Hypothalamus (tissue), 51 donors: ENCODE measurements at regions not wholly inside any gene's neighbourhood (a gene's known extent, or its start where the extent isn't known, plus 50 kb on each side); places are given as distances from the start of the nearest gene placed in this dataset.

Experiments
- DNase-seq, 51 donors: peaks; one replicate each; lab custom pipeline; 2025; lab: John Stamatoyannopoulos, UW

DNA sequence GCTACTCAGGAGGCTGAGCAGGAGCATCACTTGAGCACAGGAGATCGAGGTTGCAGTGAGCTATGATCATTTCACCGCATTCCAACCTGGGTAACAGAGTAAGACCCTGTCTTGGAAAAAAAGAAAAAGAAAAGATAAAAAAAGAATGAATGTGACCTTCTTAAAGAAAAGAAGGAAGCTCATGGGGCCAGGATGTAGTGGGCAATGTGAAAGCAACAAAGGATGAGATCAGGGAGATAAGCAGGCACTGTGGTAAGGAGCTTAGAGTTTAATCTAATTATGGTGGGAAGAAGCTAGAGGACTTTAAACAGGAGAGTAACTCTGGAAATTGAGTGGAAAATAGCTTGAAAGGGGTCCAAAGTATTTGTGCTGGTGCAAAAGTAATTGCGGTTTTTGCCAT is 231.6 kb upstream of the UBE2E2 start:
- DNase-seq, result no peak

DNA sequence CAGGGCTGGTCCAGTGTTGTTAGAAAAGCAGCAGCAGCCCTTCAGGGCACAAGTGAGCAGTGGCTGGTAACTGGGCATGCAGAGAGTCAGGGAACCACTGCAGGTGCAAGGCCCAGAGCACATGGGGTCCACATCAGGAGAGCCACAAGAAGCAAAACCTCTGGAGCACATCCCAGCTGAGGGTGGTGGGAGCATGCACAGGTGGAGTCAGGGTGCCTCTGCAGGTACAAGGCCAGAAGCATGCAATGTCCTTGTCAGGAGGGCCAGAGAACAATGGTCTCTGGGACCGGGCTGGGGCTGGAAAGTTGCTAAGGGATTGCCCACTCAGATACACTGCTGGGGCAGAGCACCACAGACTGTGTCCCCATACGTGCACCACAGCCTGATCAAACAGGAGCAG is 226.1 kb upstream of the UBE2E2 start:
- DNase-seq, result no peak

DNA sequence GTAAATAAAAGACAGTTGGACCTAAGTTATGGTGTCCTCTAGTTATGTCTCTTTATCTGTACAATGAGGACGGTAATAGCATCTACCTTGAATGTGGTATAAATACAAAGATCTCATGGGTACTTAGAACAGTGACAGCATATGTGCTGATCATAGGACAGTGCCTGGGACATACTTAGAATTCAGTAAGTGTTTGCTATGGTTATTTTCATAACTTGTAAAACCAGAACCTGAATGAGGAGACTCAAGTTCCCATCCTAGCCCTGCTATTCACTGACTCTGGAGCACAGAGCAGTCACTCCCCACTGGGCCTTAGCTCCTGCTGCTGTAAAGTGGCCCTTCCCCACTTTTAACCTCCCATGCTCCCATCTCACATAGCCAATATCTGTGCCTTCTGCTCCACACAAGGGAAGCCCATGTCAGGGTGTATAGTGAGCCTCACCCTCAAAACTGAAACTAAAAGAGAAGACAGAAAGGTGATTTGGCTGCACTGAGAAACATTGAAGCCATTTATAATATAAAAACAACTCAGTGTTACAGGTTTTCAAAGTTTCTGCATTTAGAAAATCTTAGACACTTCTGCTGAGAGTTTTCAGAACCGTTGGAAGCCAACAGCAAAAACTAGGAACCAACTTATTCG is 225.4 kb upstream of the UBE2E2 start:
- DNase-seq, result no peak

DNA sequence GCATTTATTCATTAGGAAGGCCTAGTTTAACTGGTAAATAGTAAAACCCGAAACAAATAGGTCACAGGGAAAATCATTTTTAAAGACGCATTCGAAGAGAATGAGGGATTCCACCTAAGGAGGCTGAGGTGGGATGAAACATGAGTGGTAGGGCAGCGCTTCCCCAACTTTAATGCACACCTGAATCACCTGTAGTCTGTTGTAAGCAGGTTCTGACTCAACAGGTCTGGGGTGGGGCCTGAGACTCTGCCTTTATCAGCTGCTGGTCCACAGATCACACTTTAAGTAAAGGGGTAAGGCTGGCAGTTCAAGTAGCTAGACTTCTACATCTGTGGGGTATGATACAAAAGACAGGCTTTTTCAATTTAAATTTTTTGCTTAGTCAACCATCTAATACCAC is 223.5 kb upstream of the UBE2E2 start:
- DNase-seq, result no peak

DNA sequence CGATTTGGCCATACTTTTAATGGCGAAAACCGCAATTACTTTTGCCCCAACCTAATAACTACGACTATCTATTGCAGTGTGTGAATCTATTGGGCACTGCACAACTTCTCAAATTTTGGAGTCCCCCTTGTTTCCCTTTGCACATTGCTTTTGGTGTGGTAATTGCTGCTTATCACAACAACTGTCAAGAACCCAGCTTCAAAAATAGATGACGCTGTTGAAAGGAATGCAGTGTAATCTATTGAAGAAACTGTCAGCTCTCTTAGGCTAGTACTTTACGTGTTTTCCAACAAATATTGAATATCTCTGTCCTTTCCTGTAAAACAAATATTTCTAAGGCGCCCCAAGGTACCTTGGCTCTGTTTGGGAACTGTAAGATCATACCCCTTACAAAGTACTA is 222.8 kb upstream of the UBE2E2 start:
- DNase-seq, result no peak

DNA sequence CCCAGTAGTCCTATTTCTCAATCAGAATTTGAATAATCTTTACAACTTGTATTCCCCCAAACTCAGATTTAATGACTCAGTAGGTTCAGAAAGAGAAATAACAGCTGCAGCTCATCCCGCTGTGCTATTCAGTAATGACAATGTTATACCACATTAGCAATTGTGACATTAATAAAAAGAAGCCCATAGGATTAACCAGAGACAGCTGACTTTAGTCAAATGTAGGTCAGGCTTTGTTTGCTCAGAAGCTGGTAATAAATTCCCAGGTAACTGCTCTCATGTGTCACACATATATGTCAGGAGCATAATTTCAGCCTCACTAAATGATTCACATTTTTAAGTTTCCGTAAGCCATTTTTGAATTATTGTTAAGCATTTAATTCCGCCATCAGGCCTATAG is 222.0 kb upstream of the UBE2E2 start:
- DNase-seq, result no peak

DNA sequence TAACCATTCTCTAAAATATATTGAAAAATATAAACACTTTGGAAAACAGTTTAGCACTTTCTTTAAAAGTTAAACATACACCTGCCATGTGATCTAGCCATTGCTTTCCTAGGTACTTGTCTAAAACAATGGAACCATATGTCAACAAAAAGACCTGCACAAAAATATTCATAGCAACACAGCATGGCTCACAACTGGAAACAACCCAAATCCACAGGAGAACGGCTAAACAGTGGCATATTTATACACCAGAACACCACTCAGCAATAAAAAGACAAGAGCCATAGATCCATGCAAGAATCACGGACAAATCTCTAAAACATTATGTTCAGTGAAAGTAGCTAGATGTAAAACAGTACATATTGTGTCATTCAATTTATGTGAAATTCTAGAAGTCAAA is 221.3 kb upstream of the UBE2E2 start:
- DNase-seq, result no peak

DNA sequence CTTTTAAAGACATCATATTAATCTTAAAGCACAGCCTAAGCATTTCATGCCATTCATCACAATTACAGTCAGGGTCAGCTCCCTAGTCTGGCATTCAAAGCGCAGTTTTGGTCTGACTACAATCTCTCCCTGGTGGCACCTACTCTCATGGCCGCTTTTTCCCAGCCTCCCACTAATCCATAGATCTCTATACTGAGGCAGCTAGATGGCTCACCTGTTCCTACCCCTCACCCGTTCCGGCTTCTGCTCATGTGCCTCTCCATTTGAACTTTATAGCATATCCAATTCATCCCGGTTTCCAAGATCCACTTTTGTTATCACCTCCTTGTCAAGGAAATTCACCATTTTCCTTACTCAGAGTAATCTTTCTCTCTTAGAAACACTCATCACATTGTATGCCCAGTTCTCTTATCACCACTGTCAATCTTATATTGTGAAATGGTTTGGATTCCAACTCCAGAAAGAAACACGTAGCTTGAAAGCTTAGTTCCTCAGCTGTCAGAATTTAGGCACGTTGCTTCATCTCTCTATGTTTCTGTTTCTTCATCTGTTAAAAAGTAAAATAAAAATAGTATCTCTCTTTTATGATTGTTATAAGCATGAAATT is 220.0 kb upstream of the UBE2E2 start:
- DNase-seq, result no peak

DNA sequence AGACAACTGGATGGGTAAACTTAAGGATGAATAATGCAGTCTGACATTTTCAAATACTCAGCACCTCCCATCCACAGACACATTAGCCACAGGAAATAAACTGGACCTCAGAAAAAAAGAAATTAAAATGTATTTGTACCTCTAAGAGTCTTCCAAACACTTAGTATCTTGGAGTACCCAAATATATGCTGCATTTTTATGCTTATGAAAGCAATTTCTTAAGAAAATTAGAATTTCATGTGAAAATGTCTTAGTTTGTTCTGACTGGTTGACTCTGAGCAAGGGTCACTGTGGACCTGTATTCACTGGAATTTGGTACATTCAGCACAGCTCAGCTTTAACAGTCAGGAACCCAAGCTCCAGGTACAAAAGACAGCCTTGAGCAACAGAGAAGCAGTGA is 216.2 kb upstream of the UBE2E2 start:
- no peak for DNase-seq

DNA sequence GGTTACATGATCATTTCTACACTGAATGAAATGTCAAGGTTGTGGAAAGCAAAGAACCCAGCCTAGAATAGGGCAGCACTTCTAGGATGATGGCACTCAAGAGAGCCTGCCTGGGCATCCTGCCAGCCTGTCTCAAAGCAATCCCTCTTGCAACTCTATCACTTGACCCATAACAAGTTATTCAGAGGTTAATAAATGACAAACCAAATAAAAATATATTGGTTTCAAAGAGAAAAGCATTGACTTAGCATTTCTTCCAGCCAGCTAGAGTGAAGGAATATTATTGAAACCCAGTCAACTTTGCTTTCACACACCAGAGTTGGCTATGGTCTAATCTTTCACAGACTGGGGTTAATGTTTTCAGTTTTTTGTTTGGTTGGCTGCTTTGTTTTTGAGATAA is 214.6 kb upstream of the UBE2E2 start:
- no peak for DNase-seq

DNA sequence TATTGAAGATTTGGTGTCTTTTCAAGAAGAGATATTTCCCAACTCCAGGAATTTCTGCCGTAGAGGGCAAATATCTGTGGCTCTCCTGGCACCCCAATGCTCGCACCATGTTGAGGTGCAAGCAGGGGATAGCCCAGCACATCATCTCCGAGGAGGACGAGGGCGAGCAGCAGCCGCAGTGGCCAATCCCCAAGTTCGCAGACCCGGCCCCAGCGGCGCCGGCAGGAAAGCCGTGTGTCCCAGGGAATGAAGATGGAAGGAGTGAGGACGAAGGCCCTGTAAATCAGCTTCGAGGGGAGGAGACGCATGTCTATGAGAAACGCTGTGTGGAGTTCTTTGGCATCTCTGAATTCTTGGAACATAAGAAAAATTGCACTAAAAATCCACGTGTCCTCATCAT is 213.4 kb upstream of the UBE2E2 start:
- no peak for DNase-seq

DNA sequence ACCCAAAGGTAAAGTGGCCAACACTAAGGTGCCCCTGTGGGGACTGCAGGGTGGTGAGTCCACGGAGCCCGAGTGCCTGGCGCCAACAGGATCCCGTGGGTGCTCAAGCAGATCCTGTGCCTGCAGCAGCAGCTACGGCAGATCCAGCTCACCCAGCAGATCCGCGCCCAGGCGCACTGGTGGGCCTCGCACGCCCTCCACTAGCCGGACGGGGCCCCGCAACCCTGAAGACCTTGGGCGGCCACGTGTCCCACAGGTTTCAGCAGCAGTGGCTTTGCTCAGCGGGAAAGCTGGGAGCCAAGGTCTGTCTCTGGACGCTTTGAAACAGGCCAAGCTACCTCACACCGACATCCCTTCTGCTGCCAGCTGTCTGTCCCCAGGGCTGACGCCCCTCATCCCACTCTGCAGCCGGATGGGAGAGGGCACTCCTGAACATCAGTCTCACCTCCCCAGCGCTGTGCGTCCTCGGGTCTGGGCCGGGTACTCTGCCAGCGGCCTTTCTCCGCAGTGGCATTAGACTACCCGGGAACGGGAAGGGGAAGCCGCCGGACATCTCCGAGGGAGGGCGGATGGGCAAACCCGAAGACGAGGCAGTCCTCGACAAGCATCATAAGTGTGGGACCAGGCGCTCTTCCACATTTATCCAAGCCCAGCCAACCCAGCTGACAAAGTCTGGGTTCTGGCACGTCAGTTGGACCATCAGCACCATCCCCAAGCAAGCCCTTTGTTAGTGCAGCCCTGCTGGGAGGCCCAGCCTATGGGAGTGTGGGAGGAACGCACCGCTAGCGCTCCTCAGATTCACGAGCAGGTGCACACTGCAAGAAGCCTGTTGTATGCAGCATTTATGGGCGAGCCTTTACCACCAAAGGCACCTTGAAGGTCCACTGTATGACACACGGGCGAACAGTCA is 212.6 kb upstream of the UBE2E2 start:
- DNase-seq, result no peak

DNA sequence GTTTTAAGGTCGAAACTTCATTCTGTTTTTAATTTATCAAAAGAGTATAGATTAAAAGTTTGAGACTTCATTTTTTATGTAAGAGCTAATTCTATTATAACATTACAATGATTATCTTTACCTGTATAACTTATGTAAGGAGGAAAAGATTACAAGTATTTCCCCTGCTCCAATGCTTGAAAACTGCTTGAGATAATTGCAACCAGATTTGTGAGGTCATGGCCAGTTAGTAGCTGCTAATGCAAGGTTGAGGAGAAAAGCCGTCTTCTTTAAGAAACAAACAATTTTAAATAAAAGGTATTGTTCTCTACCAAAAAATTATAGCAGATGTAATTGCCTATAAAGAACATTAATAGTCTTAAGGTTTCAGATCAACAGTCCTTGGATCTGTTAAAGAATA is 208.3 kb upstream of the UBE2E2 start:
- no peak for DNase-seq

DNA sequence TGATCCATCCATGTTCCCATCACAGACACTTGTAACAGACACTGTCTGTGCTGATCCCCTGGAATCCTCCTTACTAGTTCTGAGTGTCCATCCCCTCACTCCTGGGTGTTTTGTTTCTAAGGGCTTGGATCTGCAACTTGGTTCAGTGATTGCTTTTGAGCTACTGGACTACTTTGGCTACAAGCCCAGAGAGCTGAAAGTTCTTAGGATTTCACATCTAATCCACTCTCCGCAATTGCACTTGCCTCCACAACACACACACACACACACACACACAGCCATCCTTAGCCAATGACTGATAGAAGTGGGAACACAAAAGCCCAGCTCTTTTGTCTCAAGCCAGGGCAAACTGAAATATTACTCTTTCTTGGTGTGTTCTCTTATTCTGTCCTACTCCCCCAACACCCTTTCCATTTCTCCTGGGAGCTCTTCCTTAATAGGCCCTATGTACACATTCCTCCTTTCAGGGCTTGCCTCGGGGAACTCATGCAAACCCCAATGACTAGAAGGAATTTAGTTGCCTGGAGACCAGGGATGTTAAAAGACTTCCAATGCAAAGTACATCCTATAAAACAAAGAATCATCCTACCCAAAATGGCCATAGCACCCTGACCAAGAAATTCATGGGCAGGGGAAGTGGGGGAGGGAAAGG is 206.1 kb upstream of the UBE2E2 start:
- DNase-seq, result no peak

DNA sequence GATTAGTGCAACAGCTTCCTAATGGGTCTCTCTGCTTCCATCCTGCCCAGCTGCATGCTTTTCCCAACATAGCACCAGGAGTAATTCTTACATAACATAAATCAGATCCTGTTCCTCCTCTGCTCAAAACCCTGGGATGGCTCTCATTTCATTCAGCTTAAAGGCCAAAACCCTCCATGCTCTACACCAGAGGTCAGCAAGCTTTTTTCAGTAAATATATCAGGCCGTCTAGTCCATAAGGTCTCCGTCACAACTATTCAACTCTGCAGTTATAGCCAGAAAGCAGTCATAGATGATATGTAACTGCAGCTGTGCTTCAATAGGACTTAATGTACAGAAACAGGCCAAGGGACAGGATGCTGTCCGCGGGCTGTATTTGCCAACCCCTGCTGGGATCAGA is 202.8 kb upstream of the UBE2E2 start:
- no peak for DNase-seq

DNA sequence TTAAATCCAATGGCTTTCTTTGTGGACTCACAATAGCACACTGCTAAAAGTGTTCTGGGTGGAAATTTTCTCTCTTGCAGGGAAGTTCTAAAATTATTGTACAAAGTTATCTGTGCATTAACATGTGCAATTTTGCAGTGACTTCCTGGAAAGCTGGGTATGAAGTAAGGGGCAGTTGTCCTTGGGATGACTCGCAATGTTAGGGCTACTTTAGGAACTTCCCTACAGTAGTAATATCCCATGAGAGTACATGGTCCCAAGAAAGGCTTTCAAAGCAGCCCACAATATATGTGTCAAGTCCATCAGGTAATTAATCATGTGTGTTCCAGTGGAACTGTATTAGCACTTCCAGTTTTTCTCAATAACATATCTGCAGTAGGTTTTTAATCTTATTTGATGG is 201.0 kb upstream of the UBE2E2 start:
- no peak for DNase-seq

DNA sequence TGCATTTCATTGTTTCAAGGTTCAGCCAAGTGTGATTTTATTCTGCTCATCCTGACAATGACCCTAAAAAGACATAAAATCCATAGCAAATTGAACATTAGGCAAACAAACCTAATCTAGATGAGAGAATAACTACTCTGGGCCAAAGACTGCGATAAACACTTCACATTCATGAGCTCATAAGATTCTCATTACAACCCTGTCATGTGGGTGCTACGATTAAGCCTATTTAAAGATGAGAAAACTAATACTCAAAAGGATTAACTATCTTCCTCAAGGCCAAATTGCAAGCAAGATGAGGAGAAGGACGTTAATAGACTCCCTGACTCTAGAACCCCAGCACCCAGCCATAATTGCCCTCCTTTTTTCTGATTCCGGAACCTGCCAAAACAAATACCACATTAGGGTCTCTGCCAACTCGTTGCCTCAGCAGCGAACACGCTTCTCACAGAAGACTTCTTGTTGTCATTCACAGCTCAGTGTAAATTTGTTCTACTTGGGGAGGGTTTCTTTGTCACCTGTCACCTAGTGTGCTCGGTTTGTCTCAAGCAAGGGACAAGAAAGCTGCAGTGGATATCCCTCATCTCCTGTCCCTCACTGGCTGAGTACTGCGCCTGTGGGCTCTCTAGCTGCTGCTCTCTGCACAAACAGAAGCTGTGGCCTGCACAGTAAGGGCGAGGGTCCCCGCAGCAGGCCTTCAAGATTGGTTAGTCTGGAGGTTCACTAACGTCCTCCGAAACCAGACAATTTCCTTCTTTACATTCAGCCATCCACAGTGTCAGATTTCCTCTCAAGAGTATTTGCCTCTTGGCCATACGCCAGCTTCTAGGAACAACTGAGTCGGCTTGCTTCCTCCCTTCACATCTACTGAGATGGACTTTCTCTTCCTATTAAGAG is 200.0 kb upstream of the UBE2E2 start:
- DNase-seq, result peak in 13 of 51 donors; percentile 5 to 33 (median 17)

DNA sequence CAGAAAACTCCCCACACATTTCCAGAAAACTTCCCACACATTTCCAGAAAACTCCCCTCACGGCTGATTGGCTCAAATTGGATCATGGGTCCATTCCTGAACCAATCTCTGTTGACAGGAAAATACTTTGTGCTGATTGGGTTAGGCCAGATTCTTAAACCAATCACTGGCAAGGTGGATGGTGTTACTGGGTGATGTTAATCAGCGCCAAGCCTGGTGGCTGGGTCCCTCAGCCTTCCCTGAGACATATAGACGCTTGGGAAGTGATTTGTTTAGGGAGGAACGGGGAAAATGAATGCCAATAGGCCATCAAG is 199.4 kb upstream of the UBE2E2 start:
- no peak for DNase-seq

DNA sequence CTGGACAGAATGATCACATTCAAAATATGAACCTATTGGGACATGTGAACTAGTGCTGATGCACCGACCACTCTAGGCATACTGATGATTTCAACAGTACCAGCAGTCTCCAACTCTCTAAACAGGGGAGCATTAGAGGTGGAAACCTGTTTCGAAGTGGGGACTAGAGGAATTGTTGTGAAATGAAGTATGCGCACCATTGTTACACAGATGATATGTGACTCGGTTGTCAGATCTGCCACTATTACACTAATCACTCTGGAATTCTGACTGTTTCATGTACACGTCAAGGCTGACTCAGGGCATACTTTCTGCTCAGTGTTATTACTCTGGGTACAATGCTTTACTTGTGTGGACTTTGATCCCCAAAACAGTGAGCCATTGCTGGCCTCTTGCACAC is 198.2 kb upstream of the UBE2E2 start:
- no peak for DNase-seq

DNA sequence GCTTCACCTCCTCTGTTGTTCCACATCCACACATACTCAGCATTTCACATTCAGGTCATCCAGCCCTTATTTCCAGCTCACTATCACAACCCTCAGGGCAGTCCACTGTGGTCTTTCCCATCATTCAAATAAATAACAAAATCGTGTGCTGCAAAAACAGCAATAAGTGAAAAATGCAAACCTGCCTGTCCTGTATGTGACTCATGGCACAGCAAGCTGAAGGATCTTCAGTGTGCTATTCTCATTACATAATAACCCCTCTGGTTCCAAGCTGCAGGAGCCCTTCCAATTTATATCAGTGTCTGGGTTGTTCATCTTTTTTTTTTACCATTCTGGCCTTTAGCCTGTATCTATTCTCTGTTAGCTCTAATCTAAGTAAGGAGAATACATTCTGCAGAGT is 185.3 kb upstream of the UBE2E2 start:
- no peak for DNase-seq
